Spleen (tissue), 7 donors: ENCODE measurements at regions not wholly inside any gene's neighbourhood (a gene's known extent, or its start where the extent isn't known, plus 50 kb on each side); places are given as distances from the start of the nearest gene placed in this dataset.
A peak's percentile ranks its signal among the peaks of the same experiment; 100 is the strongest.

ENCODE experiments used
- CTCF ChIP-seq, 11 experiments: fragments of 200-600 bp in 7 of 11; fragments of 450-650 bp in 4 of 11; sonication (generic) in 4 of 11; IDR thresholded peaks in 8 of 11; conservative IDR thresholded peaks in 3 of 11; 1 replicate in 7 of 11; 2 replicates in 4 of 11; pipeline versions ENCODE4 v1.4.0 to v1.8.0; 2016 to 2021; ENCODE audit warnings: antibody characterized with exemption in 11 of 11, inconsistent platforms in 4 of 11, mild to moderate bottlenecking in 1 of 11
- POLR2AphosphoS5 ChIP-seq, 3 donors: sonication (generic); formaldehyde crosslinking; IDR thresholded peaks; one replicate each; pipeline ENCODE4 v1.5.1; 2017; ENCODE audit warnings: antibody characterized with exemption in 3 of 3
- donor health status: DM: no; HTN: no; CAD: no; lungs with moderate emphysema.
- donor health status: DM: no; HTN: no; CAD: no.
- donor health status: DM: no; HTN: no; CAD: no.

GRCh38 chr16:80347900-80348299, 192.9 kb upstream of the DYNLRB2 start:
- TF ChIP-seq CTCF (IDR thresholded peaks at IDR 0.05 in 8 of 11, conservative IDR thresholded peaks at IDR 0.05 in 3 of 11), result no peak
- peak in 1 of 3 donors; percentile 44 for TF ChIP-seq POLR2AphosphoS5 (IDR thresholded peaks at IDR 0.05)
